ENCODE measurements at regions not wholly inside any gene's neighbourhood (a gene's known extent, or its start where the extent isn't known, plus 50 kb on each side); places are given as distances from the start of the nearest gene placed in this dataset.
A peak's percentile ranks its signal among the peaks of the same experiment; 100 is the strongest.

DNA sequence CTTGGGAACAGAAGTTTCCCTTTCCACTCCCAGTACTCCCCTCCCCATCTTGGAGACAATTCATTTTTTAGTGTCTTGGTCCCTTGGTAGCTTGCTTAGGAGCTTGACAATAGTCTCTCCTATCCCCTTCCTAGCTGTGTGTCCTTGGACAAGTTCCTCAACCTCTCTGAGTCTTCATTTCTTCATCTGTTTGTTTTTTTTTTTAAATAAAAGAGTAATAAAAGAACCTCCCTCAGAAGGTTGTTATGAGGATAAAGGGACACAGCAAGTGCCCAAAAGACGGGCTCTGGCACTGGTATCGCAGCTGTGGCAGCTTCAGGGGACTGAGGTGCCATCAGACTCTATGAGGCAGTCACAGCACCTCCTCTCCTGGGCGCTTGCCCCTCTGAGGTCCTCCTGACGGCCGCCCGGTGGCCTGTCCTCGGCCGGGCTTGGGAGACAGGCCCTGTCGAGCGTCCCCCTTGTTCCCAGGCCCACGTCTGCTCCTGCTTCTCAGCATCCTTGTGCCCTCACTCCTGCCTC lies 689.2 kb downstream of the MATN1 start:
- peaks cover 2% of the 10 kb centered on the region for H3K27me3 Mint-ChIP-seq (ENCODE audit: low read depth)
- DNase-seq (ENCODE audit: low spot score), result peak; percentile 74
- peak overlapping the region; percentile 13 for H3K4me3 Mint-ChIP-seq (ENCODE audit: unreplicated experiment)
- no peak overlapping the region for H3K27ac Mint-ChIP-seq (ENCODE audit: unreplicated experiment)
- peaks cover 3% of the 10 kb centered on the region for H3K9me3 Mint-ChIP-seq (ENCODE audit: low read depth)
- TF ChIP-seq, protein P1, sequence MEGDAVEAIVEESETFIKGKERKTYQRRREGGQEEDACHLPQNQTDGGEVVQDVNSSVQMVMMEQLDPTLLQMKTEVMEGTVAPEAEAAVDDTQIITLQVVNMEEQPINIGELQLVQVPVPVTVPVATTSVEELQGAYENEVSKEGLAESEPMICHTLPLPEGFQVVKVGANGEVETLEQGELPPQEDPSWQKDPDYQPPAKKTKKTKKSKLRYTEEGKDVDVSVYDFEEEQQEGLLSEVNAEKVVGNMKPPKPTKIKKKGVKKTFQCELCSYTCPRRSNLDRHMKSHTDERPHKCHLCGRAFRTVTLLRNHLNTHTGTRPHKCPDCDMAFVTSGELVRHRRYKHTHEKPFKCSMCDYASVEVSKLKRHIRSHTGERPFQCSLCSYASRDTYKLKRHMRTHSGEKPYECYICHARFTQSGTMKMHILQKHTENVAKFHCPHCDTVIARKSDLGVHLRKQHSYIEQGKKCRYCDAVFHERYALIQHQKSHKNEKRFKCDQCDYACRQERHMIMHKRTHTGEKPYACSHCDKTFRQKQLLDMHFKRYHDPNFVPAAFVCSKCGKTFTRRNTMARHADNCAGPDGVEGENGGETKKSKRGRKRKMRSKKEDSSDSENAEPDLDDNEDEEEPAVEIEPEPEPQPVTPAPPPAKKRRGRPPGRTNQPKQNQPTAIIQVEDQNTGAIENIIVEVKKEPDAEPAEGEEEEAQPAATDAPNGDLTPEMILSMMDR (IDR thresholded peaks at IDR 0.05), result no peak
- H3K36me3 Mint-ChIP-seq (ENCODE audit: low read depth), result peaks cover 1% of the 10 kb centered on the region
- peaks cover 7% of the 10 kb centered on the region for H3K4me1 Mint-ChIP-seq (ENCODE audit: low read depth)

DNA sequence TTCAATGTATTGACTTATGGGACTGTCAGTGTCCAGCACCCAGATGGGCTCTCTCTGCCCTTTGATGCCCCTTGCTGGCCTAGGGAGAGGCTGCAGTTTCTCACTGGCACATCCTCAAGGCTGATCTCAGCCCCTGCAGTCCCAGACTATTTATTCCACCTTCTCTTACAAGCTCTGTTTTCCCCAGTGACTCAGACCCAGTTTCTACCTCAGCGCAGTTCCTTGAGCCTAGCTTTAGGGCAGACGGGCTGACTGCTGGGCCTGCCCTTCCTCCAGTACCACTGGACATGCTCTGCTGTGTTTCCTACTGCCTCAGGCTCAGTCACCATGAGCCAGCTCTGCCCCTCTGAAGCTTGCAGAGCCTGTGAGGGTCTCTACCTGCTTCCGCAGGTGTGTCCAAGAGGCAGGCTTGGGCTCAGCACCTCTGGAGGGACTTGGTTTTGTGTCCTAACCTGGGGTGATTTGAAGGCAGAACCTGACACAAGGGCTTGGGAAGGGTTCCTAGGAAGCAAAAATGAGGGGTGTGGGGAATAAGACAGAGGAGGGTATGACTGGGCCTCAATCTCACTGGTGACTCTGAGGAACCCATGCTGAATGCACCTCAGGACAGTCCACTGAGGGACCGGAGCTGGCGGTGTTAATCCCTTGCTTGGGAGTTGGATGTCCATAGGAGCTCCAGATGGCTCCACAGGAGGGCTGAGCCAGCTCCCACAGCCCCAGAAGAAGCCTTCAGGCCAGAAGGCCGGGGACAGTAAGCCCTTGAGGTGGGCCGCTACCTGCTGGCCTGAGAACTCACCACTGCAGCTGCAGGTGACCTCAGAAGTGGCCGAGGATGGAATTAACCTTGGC lies 689.9 kb downstream of the MATN1 start:
- Mint-ChIP-seq H3K4me3 (ENCODE audit: unreplicated experiment) (no peak overlapping the region), H3K27me3 (ENCODE audit: low read depth) (peaks cover 3% of the 10 kb centered on the region), H3K9me3 (ENCODE audit: low read depth) (peaks cover 3% of the 10 kb centered on the region), H3K36me3 (ENCODE audit: low read depth) (peaks cover 1% of the 10 kb centered on the region), H3K27ac (ENCODE audit: unreplicated experiment) (no peak overlapping the region), H3K4me1 (ENCODE audit: low read depth) (peaks cover 7% of the 10 kb centered on the region)
- TF ChIP-seq, protein P1 (IDR thresholded peaks at IDR 0.05), result no peak
- DNase-seq (ENCODE audit: low spot score), result peak; percentile 69

DNA sequence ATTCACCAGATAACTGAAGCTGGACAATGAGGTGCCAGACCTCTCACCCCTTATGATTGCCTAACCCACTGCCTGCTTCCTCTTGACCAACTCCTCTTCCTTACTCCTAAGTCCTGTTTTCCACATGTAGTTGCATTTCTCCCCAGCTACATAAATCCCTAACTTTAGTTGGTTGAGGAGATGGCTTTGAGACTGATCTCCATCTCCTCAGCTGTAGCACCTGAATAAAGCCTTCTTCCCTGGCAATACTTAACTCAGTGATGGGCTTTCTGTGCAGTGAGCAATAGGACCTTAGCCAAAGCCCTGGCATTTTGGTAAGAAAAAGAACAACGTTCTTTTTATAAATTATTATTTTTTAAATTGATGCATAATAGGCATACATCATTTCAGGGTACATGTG lies 691.1 kb downstream of the MATN1 start:
- Mint-ChIP-seq H3K27me3 (ENCODE audit: low read depth) (peaks cover 11% of the 10 kb centered on the region), H3K36me3 (ENCODE audit: low read depth) (peaks cover 1% of the 10 kb centered on the region)
- no peak for DNase-seq (ENCODE audit: low spot score)

DNA sequence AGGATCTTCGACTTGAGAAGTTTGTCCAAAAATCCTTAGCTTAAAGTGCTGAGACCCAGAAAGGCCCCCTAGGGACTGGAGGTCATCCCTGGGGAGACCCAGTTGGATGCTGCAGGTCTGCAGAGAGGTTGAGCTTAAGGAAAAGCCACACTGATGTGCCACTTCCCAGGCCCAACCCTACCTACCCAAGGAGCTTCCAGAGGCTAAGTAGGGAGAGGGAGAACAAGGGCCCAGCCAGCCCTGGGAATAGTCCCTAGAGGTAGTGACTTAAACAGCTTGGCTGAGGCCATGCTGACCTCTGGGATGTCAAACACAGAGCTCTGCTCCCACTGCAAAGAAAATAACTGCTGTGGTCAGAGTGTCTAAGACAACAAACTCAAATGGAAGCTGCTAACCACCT lies 693.7 kb downstream of the MATN1 start:
- no peak overlapping the region for H3K27ac Mint-ChIP-seq (ENCODE audit: unreplicated experiment)
- peaks cover 17% of the 10 kb centered on the region for H3K27me3 Mint-ChIP-seq (ENCODE audit: low read depth)
- TF ChIP-seq, protein P1 (IDR thresholded peaks at IDR 0.05), result no peak
- no peak overlapping the region for H3K4me3 Mint-ChIP-seq (ENCODE audit: unreplicated experiment)
- peaks cover 1% of the 10 kb centered on the region for H3K36me3 Mint-ChIP-seq (ENCODE audit: low read depth)
- H3K9me3 Mint-ChIP-seq (ENCODE audit: low read depth), result peaks cover 3% of the 10 kb centered on the region
- H3K4me1 Mint-ChIP-seq (ENCODE audit: low read depth), result peaks cover 3% of the 10 kb centered on the region
- DNase-seq (ENCODE audit: low spot score), result peak; percentile 17

More for the DNA sequence above, 691.1 kb downstream of the MATN1 start:
- Mint-ChIP-seq H3K4me1 (ENCODE audit: low read depth) (peaks cover 7% of the 10 kb centered on the region), H3K27ac (ENCODE audit: unreplicated experiment) (no peak overlapping the region), H3K4me3 (ENCODE audit: unreplicated experiment) (no peak overlapping the region), H3K9me3 (ENCODE audit: low read depth) (peaks cover 3% of the 10 kb centered on the region)
- TF ChIP-seq, protein P1 (IDR thresholded peaks at IDR 0.05), result no peak

DNA sequence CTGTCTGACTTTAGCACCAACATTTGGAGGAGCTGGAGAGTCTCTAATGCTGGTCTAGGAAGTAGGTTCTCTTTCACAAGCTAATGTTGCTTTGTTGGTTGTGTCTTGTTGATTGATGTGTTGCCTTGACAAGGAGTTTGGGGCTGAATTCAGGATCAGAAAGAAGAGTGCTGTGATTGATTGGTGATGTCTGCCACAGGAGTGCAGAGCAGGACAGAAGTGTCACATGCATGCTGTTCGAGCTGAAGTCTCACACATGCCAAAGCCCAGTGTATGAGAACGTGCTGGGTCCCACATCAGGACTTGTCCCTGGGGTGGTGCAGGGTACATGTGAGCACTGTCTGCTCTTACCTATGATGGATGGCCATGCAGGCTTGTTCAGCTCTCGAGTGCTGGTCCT lies 694.4 kb downstream of the MATN1 start:
- Mint-ChIP-seq H3K27me3 (ENCODE audit: low read depth) (peaks cover 17% of the 10 kb centered on the region), H3K36me3 (ENCODE audit: low read depth) (peaks cover 1% of the 10 kb centered on the region), H3K9me3 (ENCODE audit: low read depth) (peaks cover 3% of the 10 kb centered on the region), H3K4me1 (ENCODE audit: low read depth) (no peaks in the 10 kb centered on the region), H3K4me3 (ENCODE audit: unreplicated experiment) (no peak overlapping the region), H3K27ac (ENCODE audit: unreplicated experiment) (no peak overlapping the region)
- TF ChIP-seq, protein P1 (IDR thresholded peaks at IDR 0.05), result no peak
- peak; percentile 19 for DNase-seq (ENCODE audit: low spot score)
